SK-N-DZ (cell line): ENCODE measurements at regions not wholly inside any gene's neighbourhood (a gene's known extent, or its start where the extent isn't known, plus 50 kb on each side); places are given as distances from the start of the nearest gene placed in this dataset.
"Not testable (repeated sequence)": the region's sequence is repeated elsewhere in the genome, so short reads cannot be mapped to it uniquely, and the experiment has no call there.

ENCODE experiments used
- DNase-seq: peaks from one replicate; pipeline ENCODE4 v3.0.0-alpha.2; 2015; ENCODE audit warnings: low spot score

DNA sequence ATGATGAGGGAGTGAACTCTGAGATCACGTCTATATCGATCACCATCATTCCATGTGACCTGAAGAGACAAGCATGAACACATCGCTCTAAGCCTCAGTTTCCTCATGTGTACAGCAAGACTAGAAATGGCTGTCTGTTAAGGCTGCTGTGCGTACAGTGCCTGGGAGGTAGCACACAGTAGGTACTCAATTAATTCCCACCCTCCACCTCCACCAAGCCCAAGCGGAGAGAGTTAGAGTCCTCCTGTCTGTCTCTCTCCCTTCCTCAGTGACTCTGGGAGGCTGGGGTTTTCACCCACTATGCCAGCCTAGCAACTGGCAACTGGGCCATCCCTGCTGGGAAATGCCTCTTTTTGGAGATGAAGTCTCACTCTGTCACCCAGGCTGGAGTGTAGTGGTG, 318.3 kb upstream of the CCL2 start:
- DNase-seq: no peak

DNA sequence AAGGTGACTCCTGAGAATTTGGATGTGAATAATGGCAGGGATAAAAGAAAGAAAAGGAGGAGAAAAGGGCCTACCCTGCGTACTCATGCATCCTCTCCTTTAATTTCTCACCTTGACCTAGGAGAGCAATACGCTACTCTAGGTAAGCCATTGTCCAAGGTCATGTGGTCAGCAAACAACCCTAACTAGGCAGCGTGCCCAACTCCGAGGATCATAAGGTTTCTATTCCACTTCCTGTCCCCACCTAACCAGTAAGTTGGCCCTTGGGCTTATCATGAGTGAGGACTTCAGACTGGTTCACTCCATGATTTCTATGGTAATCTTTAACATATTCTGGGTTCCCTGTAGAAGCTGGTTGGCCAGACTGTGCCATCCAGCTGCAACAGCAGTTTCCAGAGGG, 315.1 kb upstream of the CCL2 start:
- DNase-seq: no peak

DNA sequence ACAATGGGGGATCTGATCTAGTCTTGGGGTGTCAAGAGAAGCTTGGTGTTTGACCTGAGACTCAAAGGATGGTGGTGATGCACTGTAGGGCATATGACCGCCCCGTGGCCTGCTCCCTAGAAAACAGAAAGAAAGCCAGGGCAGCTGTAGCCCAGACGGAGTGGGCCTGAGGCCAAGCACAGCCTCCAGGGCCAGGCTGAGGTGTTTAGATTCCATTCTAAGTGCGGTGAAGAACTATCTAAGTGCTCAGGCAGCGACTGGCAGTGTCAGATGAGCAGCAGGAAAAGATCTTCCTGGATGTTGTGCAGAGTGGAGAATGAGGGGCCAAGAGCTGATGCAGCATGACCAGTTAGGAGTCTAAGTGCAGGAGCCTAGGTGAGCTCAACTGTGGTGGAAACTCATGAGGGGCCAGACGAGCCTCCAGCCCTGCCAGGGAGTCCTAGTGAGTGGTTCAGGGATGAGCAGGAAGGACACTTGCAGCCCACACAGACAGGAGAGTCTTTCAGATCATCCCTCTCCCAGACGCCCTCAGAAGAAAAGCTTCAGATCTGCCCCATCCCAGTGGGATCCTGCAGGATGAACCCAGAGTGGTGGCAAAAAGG, 314.2 kb upstream of the CCL2 start:
- no peak for DNase-seq

DNA sequence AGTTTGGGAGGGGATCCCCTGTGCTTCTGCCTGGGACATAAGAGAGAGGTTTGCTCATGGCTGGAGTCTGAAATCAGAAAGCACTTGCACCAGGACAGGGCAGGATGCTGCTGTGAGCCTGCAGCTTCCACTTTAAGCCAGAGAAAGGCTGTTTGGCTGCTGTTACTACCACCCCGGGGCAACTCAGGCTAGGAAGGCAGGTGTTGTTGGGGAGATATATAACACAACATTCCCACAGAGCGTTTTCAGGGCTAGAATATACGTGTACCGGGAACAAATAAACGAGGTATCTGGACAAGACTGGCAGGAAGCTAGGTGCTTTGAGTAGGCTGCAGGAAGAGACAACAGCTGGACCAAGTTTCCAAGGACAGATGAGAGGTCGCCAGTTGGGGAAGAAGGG, 313.3 kb upstream of the CCL2 start:
- DNase-seq: no peak

DNA sequence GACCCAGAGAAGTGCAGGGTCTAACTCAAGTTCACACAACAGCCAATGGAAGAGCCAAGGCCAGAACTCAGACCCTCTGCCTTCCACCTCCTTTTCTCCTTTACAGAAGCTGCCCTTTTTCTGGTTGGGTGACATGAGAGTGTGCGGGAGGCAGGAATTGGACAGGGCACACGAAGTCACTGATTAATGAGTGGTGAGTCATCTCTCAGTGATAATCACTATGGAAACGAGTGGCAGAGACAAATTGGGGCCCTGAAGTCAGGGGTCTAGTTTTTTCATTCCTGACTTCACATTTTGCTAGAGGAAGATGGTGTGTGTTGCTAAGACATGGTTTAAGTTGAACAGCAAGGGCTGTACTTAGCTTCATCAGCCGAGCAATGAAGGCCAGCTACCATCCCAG, 312.7 kb upstream of the CCL2 start:
- DNase-seq: no peak

DNA sequence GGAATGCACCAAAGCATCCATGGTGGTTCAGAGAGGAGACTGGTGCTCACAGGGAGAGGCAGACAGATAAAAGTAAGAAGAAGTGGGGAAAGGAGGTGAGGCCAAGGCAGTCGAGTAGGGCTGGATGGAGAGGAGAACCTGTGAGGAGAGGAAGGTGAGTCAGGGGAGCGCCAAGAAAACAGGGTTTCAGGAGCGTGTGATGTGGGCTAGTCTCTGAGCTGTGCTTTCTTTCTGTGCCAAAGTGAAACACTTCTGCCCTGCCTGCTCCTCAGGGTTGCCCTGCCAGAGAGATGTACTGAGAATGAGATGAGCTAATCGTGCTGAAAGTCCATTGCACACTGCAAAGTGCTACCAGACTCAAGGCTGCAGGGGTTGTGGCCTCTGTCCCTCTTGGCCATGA, 310.7 kb upstream of the CCL2 start:
- DNase-seq: no peak

DNA sequence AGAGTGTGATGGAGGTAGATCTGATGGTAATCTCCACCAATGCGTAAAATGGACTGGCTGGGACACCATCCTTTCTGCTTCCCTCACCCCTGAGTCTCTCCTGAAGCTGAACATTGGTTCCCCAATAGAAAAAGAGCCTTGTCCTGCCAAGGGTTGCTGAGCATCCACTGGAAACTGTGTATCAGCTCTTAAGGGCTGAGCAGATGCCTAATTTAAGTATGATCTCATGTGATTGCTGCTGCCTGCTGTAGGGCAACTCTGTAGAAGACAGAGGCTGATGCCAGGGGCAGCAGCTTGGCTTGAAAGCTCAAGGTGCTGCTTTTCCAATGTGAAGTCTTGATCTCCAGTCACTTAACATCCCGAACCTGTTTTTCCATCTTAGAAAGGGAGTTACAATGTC, 310.3 kb upstream of the CCL2 start:
- DNase-seq: no peak

DNA sequence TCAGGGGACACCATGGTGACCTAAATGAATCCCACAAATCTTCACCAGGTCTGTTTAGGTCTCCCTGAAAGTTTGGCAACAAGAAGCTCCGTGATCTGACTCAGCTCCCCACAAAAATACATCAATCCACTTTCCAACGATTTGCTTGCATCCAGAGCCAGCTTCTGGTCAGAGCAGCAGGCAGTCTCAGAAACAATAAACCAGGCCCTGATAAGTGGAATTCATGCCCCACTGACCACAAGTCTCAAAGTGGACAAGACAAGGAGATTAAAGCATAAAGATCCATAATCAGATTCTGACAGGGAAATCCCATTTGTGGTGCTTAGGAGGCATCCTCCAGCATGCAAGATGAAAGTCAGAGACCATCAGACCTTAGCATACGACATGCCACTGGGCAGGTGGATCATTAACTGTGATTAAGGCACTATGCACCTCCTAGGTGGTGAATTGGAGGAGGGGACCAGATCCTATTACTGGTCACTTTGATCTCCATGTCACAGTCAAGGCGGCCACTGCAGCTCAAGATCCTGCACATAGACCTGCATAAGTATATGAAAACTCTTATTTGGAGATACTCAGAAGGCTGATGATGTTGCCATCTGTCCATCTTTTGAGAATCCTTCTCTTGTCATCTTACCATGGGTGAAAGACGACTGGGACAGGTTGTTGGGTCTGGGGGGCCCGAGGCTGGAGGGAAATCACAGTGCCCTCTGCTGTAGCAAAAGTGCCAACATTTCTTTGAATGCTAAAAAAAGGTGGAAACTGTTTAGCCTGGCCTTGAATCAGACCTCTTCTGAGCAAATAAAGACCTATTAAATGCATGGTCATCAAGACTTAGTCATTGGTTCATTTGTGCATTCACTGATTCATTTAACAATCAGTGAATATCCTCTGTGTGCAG, 309.2 kb upstream of the CCL2 start:
- DNase-seq: peak; percentile 65

DNA sequence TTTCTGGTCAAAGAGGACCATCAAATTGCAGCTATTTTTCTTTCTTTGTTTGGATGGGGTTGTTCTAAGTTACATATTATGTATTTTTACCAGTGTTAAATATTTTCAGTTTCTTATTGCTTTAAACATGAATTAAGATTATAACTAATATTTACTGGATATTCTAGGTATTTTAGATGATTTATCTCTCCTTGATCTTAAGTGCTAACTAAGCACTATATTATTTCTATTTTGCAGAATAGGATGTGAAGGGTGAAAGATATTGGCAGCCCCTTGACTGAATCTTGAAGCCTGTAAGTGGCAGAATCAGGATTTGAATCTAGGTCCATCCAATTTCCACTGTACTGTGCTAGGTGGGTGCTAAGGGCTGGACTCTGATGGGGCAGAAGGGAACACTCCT, 307.3 kb upstream of the CCL2 start:
- no peak for DNase-seq

DNA sequence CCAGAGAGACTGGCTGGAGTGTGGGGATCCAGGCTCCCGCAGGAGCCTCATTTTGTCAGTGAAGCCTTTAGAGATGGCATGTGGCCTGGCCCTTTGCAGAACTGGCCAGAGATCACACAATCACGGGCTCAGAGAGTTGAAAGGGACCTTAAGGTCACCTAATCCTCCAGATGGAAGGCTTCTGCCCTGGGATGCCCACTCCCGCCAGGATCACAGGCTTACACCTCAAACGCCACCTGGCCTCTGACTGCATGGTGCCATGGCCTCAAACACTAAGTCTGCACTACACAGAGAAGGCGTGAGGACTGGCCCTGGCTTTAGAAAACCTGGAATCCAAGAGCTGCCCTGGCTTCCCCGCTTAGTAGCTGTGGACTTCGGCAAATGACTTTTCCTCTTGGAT, 306.8 kb upstream of the CCL2 start:
- DNase-seq: no peak

DNA sequence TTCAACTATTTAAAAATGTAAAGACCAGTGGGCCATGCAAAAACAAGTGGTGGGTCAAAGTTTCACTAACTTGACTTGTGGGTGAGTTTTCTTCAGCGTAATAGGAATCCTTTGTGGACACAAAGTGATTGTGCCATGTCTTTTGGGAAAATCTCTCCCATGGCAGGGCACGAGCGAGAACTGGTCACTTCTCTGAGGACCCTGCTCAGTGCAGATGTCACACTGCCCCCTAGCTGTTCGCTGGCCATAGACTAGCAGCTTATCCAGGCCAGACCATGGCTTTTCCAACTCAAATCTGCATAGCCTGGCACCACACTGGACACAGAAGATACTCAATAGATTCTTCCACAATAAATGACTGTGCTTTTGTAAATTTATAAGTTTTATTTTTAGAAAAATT, 306.0 kb upstream of the CCL2 start:
- DNase-seq: no peak

DNA sequence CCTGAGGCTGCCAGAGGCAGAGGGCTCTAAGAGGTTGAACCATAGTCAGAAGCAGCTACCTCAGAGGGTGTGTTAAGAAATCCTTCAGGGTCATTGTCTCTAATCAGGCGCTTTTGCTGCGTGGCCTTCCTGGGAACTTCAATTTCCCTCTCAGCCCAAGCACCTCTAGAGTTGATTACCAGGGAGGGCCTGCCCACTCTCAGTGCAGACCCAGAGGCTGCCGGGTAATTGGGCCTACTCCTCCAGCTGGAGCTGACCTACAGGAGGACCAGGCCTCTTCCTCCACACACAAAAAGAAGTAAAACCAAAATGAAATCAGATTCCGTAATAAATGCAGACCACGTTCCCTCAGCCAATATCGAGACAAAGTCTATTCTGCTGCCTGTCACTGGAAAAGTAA, 305.0 kb upstream of the CCL2 start:
- DNase-seq: no peak

DNA sequence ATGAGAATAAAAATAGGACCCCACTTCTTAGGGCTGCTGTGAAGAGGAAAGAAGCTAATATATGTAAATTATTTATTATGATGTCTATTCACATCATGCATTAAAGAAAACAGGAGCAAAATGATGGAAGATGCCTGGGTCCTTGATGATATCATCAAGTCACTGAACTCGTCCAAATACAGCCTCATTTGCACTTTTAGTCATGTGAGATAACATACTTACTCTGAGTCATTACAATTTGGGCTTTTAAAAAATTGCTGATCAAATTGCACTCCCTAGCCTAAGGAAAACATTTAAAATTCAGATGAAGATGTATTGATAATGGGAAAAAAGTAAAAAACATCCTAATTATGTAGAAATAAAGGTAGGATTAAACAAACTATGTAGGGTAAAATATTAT, 302.7 kb upstream of the CCL2 start:
- no peak for DNase-seq

DNA sequence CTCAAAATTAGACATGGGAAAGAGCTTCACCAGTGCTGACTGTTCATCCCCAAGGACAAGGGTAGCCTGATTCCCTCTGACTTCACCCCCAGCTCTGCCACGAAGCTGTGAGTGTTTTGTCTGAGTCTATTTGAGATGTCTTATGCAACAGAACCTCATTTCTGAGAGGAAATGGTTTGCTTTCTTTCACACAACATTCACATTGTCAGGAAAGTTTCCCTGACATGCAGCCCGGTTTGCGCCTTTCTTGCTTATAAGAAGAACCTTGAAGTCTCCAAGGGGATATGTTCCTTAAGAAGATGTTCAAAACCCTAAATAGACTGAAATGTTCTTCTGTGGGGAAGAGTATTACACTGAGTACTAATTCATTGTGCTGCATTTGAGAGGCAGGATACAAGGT, 300.5 kb upstream of the CCL2 start:
- no peak for DNase-seq

DNA sequence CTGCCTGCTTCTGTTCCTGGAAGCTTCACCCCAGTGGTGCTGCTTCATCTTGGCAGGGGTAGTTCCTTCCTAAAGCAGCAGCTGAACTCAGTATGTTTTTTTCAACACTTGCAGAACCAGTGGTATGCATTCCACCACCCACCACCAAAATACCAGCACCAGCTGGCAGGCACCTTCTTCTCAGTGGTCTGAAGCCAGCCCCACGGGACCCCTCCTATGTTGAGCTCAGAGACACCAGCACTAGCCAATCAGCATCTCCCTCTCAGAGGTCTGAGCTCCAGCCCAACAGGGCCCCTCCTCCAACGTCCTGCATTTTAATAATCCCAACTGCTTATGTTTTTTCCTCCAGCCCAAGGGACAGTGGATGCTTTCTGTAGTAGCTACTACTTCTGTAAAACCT, 299.6 kb upstream of the CCL2 start:
- no peak for DNase-seq

DNA sequence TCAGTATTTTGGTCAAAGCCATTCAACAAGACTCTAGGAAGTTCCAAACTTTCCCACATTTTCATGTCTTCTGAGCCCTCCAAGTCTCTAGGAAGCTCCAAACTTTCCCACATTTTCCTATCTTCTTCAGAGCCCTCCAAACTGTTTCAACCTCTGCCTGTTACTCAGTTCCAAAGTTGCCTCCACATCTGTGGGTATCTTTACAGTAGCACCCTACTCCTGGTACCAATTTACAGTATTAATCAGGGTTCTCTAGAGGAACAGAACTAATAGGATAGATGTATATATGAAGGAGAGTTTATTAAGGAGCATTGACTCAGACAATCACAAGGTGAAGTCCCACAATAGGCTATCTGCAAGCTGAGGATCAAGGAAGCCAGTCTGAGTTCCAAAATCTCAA, 296.0 kb upstream of the CCL2 start:
- not testable (repeated sequence) for DNase-seq

DNA sequence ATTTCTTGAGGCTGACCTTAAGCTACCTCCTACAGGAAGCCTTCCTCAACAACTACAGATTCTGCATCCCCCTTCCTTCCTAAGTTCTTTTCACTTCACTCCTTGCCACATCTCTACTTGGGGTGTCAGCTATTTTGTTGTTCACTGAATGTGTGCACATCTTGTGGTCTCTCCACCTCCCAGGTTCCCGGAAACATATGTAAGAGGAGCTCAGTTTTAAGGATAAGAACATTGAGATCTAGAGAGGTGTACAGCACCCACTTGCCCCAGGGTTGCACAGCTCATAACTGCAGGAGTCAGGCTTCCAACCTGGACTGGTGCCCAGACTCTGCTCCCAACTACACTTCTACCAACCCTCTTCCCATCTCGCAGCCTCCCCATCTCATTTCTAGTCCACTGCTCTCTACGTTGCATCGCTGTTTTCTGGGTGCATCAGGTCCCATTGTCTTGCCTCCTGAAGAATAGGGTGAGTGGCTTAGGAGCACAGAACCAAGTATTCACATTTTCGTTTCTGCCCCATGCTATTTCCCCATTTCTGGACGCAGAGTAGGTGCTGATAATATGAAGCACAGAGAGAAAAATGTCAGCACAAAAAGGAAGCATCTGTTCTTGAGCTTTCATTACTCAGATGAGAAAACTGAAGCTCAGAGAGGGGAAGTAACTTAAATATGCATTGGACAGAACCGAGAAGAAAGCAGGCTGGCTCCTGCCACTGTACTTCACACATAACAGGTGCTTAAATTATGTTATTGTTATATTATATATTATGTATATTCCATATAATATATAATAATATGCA, 292.0 kb upstream of the CCL2 start:
- DNase-seq: no peak

DNA sequence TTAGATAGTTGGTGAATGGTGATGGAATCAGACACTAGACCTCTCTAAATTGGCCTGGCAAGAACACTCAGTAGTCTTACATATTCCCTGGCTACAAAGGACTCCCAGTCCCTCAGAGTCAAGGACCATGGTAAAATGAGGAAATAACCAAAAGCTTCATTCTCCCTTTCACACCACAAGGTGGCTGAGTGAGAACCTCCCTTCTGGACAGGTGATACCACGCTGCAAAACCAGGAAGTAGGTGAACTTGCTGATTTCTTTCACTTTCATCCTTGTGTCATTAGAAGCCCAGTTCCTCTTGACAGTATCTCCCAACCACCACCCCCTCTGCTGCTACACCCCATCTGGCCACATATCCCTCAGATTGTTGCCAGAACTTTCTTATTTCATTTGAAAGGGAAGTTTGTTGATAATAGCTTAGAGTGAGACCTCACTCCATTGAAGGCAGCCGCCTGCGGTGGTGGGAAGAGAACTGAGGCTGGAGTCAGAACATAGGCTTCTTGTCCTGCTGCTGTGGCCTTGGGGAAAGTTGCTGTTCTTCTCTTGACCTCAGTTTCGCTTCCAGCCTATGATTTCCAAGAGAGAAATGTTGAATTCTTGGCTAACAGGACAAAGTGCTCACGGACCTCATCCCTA, 290.6 kb upstream of the CCL2 start:
- DNase-seq: no peak

DNA sequence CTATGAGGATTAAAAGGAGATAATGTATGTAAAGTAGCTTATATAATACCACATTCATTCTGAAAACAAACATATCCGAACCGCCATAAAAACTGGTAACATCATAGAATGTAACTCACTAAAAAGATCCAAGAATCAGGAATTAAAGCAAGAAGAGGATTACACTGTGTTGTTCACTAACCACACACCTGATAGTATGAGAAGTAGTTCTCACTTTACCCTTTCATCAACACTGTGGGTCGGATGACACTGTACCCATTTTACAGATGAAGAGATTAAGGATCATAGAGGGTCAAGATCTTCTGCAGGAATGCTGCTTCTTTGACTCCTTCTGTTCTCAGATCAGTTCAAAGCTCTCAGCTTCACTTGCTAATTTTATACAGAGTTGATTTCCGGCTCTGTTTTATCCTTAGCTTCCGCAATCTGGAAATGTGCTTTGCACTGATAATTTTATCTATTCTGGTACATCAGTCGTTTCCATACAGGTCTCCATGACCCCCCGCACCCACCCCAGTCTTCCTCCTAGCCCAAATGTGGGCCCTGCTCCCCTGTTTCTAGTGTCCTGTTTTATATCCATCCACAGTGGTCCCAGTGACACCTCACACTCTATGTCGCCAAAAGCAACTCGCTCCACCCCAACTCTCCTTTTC, 288.6 kb upstream of the CCL2 start:
- no peak for DNase-seq

DNA sequence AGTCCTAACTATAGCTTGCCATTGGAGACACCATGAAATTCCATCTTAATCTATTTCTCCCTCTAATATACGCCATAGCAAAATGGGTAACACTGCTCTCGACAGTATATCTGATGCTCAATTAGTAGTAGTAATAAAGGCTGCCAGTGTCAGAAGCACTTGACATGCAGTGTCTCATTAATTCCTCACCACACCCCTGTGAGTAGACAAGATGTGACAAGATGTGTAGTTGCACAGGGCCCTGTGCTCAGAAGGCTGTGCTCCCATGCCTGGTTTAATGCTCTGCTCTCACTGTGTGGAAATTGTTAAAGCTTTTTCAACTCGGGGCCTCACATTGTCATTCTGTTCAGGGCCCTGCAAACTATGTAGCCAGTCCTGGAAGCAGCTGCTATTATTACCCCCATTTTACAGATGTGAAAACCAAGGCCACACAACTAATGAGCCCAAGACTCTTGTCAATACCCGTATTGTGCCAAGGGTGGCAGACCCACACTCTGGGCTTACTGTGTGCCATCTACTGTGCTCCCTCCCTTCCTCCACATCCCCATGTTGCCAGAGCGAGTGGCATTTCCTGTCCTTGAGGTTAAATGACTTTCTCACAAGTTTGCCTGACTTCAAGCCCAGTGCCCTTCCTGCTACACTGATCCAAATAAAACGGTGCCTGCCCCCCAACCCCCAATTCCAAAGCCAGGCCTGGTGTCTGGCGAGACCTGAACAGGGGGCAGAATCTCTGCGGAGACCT, 287.3 kb upstream of the CCL2 start:
- DNase-seq: no peak
